Inferior parietal cortex (tissue), 1 donor: ENCODE measurements at regions not wholly inside any gene's neighbourhood (a gene's known extent, or its start where the extent isn't known, plus 50 kb on each side); places are given as distances from the start of the nearest gene placed in this dataset.
"Not testable (repeated sequence)": the region's sequence is repeated elsewhere in the genome, so short reads cannot be mapped to it uniquely, and the experiment has no call there.

Experiments used
- DNase-seq: peaks from one replicate; pipeline ENCODE4 v3.0.0-alpha.2; 2016; ENCODE audit errors: extremely low spot score

- not testable (repeated sequence) for DNase-seq
Measured at GRCh38 chrY:10958122-10958521, 1430.4 kb downstream of the TSPY10 start.

- no peak for DNase-seq
Measured at GRCh38 chrY:10973422-10973821, 1445.7 kb downstream of the TSPY10 start.

- DNase-seq = no peak
Measured at GRCh38 chrY:10986655-10987054, 1459.0 kb downstream of the TSPY10 start.

DNA sequence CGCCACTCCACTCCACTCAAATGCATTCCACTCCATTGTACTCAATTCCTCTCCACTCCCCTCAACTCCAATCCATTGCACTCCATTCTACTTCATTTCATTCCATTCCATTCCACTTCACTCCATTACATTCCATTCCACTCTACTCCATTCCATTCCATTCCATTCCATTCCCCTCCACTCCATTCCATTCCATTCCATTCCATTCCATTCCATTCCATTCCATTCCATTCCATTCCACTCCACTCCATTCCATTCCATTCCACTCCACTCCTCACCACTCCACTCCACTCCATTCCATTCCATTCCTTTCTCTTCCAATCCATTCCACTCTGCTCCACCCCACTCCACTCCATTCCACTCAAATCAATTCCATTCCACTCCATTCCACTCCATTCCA lies 1459.9 kb downstream of the TSPY10 start:
- no peak for DNase-seq

GRCh38 chrY:10993955-10994354 lies 1466.3 kb downstream of the TSPY10 start:
- DNase-seq = no peak

DNA sequence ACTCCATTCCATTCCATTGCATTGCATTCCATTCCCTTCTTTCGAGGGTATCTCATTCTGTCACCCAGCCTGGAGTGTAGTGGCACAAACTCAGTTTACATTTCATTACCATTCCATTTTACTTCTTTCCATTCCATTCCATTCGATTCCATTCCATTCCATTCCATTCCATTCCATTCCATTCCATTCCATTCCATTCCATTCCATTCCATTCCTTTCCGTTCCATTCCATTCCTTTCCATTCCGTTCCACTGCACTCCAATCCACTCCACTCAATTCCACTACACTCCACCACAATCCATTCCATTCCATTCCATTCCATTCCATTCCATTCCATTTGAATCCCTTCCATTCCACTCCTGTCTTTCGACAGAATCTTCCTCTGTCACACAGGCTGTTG lies 1472.0 kb downstream of the TSPY10 start:
- DNase-seq = not testable (repeated sequence)

GRCh38 chrY:11014229-11014628 lies 1486.5 kb downstream of the TSPY10 start:
- DNase-seq = not testable (repeated sequence)

DNA sequence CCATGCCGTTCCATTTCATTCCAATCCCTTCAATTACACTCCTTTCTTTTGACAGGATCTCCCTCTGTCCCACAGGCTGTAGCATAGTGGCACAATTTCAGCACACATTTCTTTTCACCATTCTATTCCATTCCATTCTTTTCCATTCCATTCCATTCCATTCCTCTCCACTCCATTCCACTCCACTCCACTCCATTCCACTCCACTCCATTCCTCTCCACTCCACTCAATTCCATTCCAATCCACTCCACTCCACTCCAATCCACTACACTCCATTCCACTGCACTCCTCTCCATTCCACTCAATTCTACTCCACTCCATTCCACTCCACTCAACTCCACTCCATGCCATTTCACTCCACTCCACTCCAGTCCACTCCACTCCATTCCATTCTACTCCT lies 1495.1 kb downstream of the TSPY10 start:
- DNase-seq = no peak

DNA sequence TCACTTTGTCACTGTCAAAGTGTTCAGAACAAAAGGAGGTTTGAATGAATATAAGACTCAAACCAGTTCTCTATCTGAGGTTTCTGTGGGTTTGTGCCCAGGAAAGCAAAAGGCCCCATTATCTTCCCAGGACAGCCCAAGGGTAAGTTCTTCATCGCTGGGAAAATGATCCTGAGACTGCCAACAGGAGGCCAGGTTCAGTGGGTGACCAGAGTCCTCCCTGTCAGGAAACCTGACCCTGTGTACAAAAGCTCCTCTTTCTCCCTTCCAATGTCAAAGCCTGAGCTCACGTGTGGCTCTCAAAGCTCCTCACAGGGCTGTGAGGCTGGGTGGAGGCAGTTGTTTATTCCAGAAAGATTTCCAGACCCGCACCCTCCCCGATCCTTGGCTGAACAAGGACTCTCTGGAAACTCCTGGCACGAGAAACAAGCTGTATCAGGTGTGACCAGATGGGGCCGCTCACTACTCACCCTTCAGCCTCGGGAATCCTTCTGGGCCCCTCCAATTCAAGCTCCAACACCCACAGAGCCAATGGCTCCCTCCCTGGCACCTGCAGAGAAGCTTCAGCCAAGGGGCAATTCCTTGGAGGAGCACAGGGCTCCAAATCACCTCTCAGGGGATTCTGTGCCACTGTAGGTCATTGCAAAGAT lies 1516.7 kb downstream of the TSPY10 start:
- peak; percentile 5 for DNase-seq

DNA sequence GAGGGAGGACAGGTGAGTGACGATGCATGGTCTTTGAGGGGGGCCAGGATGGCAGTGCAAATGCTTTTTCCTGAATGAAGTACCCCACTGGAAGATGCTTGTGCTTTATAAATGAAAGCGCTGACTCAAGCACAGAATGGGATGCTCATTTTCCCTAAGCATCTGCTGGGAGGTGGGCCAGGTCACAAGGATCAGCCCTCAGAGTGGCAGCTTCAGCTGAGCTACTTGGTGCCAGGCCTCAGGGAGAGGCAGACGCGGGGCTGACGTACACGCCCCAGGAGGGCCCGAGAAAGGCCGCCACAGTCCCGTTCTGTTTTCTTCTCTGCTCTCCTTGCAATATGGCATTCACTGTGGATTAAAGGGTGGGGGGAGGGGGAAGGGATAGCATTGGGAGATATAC lies 1535.8 kb downstream of the TSPY10 start:
- DNase-seq = peak; percentile 2

DNA sequence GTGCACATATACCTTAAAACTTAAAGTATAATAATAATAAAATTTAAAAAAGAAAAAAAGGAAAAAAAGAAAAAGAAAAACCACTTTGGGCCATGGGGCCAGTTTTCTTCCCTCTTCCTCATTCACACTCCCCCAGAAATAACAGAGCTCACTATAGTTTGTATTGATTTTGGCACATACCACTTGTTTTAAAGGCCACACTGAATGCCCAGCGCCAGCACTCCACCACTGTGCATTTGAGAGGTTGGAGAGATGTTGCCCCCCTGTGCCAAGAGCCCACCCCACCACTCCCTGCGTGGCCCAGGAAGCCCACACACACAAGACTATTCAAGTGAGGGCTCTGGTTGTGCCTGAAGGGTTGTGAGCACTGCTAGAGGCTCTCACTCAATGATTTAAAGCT lies 1536.3 kb downstream of the TSPY10 start:
- no peak for DNase-seq

DNA sequence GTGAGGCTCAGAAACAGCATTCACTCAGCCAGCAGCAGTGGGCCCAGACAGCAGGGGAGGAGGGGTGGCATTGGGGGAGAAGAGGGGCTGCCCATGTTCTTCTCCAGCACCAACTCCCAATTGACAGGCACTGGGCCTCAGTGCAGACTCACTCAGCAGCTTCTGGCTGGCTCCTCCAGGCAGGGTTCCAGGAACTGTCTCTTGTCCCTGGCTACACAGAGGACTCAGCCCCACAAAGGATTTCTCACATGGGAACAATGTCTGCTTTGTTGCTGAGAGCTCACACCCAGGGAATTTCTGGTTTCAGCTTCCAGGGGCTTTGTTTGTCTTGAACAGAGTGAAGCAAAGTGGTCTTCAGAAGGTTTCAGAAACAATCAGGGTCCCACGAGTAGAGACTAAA lies 1536.7 kb downstream of the TSPY10 start:
- peak; percentile 69 for DNase-seq

DNA sequence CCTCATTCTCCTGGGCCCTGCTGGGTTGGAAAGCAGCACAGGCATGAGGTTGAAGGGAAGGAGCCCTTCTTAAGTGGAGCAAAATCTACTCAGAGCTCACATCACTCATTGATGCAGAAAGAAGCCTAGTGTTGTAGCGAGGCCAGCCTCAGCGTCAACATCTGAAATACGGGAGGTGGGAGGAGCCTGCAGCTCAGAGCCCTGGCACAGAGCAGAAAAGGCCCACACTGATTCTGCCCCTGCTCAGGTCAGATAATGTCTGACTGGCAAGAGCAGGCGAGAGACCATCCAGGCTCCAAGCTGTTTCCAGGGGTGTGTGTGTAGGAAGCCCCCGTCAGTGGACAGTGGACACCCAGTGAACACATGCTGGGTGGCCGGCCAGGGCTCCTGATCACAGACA lies 1541.6 kb downstream of the TSPY10 start:
- DNase-seq = no peak

- no peak for DNase-seq
Measured at GRCh38 chrY:11070250-11071113, 1542.8 kb downstream of the TSPY10 start.

DNA sequence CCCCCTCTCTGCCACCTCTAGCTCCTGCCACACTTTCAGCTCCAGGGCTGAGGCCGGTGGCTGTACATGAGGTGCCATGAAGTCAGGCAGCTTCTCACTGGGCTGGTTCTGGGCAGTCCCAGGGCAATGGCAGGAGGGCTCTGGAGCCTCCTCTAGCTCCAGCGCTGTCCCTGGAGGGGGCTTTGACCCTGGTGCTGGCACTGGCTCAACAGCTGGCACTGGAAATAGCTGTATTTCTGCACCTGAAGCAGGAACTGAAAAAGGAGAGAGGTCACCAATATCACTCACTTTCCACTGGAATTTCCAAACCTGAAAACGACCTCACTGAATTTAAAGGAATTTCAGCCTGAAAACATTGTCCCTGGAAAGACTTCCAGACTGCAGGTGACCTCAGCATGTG lies 1558.1 kb downstream of the TSPY10 start:
- not testable (repeated sequence) for DNase-seq

DNA sequence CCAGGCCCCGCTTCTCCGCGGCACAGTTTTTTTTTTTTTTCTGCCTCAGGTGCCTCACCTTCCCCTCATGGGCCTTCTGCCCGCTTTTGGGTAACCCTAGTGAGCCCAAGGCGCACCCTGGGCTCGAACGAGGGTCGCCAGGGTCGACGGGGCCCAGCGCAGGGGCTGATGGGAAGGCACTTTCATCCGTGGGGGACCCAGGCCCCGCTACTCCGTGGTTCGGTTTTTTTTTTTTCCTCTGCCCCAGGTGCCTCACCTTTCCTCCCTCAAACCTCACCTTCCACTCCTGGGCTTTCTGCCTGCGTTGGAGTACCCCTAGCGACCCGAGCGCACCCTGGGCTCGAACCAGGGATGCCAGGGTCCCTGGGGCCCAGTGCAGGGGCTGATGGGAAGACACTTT lies 1569.8 kb downstream of the TSPY10 start:
- not testable (repeated sequence) for DNase-seq

DNA sequence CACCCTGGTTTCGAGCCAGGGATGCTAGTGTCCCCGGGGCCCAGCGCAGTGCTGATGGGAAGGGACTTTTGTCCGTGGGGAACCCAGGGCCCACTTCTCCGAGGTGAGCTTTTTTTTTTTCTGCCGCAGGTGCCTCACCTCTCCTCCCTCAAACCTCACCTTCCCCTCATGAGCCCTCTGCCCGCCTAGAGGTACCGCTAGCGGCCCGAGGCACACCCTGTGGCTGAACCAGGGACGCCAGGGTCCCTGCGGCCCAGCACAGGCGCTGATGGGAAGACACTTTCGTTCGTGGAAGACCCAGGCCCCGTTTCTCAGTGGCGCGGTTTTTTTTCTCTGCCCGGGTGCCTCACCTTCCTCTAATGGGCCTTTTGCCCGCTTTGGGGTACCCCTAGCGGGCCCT lies 1570.7 kb downstream of the TSPY10 start:
- not testable (repeated sequence) for DNase-seq

- DNase-seq = no peak
Measured at GRCh38 chrY:11099004-11099403, 1571.3 kb downstream of the TSPY10 start.

GRCh38 chrY:11100472-11100871 lies 1572.8 kb downstream of the TSPY10 start:
- DNase-seq = not testable (repeated sequence)

- DNase-seq = not testable (repeated sequence)
Measured at GRCh38 chrY:11102987-11103386, 1575.3 kb downstream of the TSPY10 start.

- not testable (repeated sequence) for DNase-seq
Measured at GRCh38 chrY:11107127-11107918, 1579.6 kb downstream of the TSPY10 start.

- not testable (repeated sequence) for DNase-seq
Measured at GRCh38 chrY:11151724-11152123, 1549.3 kb upstream of the USP9Y start.
